Sciatic nerve (tissue), 2 donors: ENCODE measurements at regions not wholly inside any gene's neighbourhood (a gene's known extent, or its start where the extent isn't known, plus 50 kb on each side); places are given as distances from the start of the nearest gene placed in this dataset.

Source experiments
- ATAC-seq: fragments of 200-7000 bp; cut with Tn5 transposase; one replicate; pipeline ENCODE4 v1.9.1; 2020; ENCODE audit warnings: mild to moderate bottlenecking, moderate library complexity
- DNase-seq: peaks from one replicate; pipeline ENCODE4 v3.0.0-alpha.2; 2020; ENCODE audit warnings: low spot score
- intact Hi-C: fragments of 100-400 bp; cut with DNase I; formaldehyde crosslinking; loops from one replicate; pipeline ENCODE4 v1.14.2; 2022
- donor health status: DM: no; HTN: no; CAD: no.
- donor health status: DM: no; HTN: no; CAD: no.

DNA sequence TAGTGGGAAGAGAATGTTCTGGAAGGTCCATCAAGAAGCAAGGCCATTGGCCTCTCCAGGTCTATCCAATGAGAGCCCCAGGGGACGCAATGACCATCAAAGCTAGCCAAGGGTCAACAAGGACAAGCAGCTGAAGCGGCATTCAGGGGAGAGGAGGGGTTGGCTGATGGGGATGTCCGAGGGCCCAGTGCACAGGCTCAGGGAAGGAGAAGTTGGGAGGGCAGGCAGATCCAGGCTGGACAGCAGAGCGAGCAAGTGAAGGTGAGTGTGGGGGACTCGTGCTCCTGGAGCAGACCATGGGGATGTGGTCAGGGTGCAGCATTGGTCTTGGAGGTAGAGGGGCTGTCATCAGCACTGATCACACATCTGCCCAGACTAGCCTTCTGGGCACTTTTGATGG lies 275.4 kb upstream of the TCERG1L start:
- intact Hi-C loops, result no loop called here
- DNase-seq (no peak), ATAC-seq (no peak)

DNA sequence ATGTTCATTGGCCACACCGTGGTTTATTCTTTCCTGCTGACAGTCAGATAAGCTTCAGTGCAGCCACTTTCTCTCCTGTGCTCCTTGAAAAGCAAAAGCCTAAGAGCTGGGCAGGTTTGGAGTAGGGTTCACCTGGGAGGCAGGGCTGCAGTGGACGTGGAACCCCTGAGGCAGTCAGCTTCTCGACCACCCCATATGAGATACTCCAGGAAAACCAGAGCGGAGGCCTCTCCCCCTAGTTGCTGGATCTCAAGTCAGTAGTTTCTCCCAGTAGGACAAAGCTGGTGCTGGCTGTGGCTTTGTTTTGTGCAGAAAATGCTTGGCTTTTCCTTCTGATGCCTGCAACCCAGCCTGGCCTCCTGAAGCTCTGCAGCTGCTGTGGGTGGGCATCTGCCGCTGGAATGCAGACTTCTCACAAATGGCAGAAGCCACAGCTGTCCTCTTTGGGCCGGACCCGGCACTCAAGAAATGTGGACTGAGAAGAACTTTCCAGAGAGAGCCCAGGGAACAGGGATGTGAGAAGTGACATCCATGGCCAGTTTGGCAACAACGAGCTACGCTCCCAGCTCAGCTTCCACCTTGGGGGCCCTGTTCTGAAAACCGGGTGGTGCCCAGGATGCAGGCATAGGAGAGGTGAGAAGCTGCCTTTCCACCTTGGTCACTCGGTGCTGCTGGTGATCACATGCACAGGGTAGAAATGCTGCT lies 276.6 kb upstream of the TCERG1L start:
- intact Hi-C loops, result no loop called here
- DNase-seq (no peak), ATAC-seq (no peak)

DNA sequence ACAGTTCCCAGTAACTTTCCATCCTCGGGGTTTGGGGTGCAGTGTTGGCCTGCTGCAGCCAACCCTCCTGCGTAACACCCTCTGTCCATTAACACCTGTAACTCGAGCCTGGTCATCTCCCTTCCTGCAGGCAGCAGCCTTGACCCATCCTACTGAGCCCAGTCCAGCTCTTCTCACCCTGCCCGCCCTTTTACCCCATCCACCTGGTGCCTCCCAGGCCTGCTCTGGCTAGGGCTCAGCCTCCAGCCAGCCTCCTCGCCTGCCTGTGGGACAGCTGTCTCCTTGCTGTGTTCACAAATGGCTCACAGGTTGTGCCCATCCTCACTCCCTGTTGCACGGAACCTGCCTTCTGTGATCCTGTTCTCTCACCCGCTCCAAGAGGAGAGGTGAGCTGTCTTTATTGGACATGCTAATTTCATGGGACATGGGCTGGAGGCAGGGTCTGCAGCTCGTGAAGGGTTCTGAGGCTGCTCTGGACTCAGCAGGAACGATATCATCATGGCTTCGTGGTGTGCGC lies 277.2 kb upstream of the TCERG1L start:
- ATAC-seq (no peak), DNase-seq (no peak)
- intact Hi-C loops, result no loop called here

GRCh38 chr10:131590567-131590966 lies 279.0 kb upstream of the TCERG1L start:
- intact Hi-C loops, result no loop called here
- DNase-seq, result no peak

DNA sequence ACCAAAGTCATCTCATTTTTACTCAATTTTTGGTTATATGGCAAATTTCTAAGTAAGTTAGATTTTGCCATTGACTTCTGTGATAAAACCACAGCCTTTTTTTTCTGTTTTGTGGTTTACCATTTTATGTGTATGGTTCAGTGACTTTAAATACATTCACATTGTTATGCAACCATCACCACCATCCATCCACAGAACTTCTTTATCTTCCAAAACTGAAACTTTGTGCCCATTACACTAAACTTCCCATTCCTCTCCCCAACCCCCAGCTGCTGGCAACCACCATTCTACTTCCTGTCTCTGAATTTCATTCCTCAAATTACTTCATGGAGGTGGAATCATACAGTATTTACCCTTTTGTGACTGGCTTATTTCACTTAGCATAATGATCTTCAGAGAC lies 280.4 kb upstream of the TCERG1L start:
- ATAC-seq (no peak), DNase-seq (no peak)
- intact Hi-C loops, result no loop called here

More at GRCh38 chr10:131590567-131590966, 279.0 kb upstream of the TCERG1L start:
- no peak for ATAC-seq

GRCh38 chr10:131609176-131609575 lies 291.6 kb upstream of the PPP2R2D start:
- intact Hi-C loops, result no loop called here
- no peak for DNase-seq
- ATAC-seq, result no peak

DNA sequence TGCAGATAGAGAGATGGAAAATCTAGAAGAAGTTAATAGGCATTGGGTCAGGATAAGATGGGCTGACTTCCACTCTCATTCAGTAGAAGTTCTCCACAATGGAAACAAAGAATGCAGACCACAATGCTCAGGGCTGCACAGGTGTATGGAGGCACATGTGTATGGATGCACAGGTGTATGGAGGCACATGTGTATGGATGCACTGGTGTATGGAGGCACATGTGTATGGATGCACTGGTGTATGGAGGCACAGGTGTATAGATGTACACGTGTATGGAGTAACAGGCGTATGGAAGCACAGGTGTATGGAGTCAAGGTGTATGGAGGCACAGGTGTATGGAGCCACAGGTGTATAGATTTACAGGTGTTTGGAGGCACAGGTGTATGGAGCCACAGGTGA lies 285.7 kb upstream of the PPP2R2D start:
- ATAC-seq (no peak), DNase-seq (no peak)
- intact Hi-C loops, result no loop called here

DNA sequence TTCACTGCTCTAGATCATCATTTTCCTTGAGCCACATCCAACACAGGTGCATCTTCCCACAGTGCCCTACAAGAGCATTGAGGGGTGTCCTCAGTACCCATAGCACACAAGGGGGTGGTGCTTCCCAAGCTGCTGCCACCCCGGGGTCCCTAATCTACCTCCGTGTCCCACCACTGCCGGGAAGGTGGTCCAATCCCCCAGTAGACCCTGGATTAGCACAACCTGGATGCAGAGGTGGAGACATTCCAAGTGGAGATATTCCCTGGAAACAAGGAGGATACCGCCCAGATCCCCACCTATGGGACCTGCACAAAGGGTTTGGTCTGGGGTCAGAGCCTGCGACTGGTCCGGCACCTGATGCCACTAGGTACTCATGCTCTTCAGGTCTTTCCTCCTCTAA lies 284.8 kb upstream of the PPP2R2D start:
- intact Hi-C loops, result no loop called here
- DNase-seq (no peak), ATAC-seq (no peak)

DNA sequence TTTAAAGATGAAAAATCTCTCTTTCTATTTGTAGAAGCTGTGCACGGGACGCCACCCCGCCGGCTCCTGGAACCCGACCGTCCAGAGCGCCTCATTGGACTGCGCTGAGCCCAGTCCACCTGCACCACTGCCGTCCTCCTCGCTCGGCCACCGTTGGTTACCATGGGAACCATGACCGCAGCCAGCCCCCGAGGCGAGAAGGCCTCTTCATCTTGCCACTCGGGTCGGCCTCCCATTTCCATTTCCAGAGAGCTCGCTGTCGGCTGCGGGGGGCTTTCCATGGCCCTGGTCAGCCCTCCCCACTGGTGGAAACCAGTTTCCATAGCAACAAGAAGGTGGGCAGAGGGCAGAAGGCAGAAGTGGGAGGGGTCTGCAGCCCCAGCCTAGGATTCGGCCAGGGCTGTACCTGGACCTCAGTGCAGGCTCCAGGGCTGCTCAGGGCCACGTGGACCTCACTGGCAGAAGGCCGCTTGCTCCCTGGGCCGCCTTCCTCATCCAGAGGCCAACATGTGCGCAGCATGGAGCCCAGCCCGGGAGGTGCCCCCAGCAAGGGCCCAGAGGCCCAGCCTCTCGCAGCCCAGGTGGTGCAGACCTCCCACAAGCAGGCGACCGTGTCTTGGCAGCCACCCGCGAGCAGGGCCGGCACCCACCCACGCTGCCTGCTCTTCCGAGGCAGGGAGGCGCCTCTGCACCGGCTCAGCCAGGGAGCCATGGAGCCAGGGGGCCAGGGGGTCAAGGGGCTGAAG lies 283.5 kb upstream of the PPP2R2D start:
- intact Hi-C loops, result no loop called here
- DNase-seq, result no peak
- ATAC-seq, result no peak

GRCh38 chr10:131618587-131619267 lies 282.1 kb upstream of the PPP2R2D start:
- no peak for DNase-seq
- intact Hi-C loops, result no loop called here
- ATAC-seq, result no peak

DNA sequence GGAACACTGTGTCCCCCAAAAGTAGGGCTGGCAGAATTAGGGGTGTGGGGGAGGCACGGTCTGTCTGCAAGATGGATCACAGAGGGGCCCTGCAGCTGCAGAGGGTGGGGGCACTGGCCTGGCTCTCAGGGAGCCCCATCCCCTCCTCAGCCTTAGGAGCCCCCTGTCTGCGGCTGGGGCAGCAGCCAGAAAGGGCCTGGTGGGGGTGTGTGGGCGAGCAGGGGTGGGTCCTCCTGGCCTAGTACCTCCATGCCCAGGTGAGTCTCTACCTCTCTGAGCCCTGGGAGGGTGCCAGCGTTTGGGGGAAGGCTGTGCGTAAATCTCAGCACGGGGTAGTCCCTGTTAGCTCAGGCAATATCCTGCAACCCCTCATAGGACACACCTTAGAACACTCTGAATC lies 280.5 kb upstream of the PPP2R2D start:
- DNase-seq (no peak), ATAC-seq (no peak)
- intact Hi-C loops, result no loop called here

GRCh38 chr10:131620904-131621303 lies 279.9 kb upstream of the PPP2R2D start:
- no peak for ATAC-seq
- intact Hi-C loops, result no loop called here
- no peak for DNase-seq

GRCh38 chr10:131621784-131622624 lies 278.8 kb upstream of the PPP2R2D start:
- no peak for DNase-seq
- intact Hi-C loops, result no loop called here
- ATAC-seq, result no peak

GRCh38 chr10:131625041-131625440 lies 275.8 kb upstream of the PPP2R2D start:
- DNase-seq (no peak), ATAC-seq (no peak)
- intact Hi-C loops, result no loop called here

- DNase-seq (no peak), ATAC-seq (no peak)
- intact Hi-C loops, result no loop called here
Measured at GRCh38 chr10:131626274-131626673, 274.5 kb upstream of the PPP2R2D start.

DNA sequence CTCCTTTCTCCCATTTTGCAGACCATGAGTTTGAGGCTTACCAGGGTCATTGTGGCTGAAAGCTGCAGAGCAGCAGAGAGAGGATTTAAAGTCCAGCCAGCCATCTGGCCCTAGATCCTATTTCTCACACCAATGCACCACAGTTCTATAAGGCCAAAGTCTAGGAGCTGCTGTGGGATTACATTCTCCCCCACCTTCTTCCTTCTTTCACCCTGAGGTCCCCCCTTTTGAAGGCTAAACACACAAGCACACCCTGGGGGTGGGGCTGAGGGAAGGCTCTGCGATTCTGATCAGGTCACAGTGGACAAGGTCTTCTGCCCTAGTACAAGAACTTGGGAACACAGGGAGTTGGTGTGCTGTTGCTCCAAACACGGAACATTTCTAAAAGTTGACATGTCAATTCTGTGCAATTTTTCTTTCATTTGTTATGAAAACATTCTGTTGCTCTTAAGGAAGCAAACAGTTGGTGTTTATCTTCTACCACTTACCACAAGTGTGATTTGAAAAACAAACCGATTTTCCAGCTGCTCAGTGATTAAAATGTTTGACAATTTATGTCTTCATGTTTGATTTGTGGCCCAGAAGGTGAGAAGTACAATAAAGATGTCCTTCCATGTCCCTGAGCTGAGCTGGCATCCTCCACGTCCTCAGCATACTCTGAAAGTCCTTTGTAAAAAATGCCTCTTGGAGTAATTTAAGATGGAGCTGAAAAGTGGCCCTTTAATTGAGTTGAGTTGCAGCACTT lies 271.6 kb upstream of the PPP2R2D start:
- intact Hi-C loops, result no loop called here
- ATAC-seq (no peak), DNase-seq (no peak)

DNA sequence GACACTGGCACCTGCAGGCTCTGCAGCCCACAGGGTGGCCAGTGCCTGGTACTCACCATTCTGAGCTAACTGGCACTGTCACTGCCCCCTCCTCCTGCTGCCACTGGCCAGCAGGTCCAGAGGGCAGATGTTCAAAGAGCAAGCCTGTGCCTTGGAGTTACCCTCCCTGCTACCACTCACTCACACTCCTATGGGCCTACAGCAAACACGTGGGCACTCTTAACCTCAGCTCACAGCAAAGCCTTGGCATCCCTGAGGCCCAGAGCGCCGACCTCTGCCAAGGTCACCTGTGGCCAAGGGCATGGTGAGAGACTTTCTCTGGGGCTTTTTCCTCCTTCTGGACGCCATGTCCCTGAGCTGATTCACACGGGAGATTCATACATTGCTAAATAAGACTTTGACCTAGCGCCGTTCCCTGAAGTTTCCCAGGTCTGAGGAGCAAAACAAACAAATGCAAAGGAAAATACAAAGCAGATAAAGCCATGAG lies 270.0 kb upstream of the PPP2R2D start:
- no peak for DNase-seq
- ATAC-seq, result no peak
- intact Hi-C loops, result no loop called here

DNA sequence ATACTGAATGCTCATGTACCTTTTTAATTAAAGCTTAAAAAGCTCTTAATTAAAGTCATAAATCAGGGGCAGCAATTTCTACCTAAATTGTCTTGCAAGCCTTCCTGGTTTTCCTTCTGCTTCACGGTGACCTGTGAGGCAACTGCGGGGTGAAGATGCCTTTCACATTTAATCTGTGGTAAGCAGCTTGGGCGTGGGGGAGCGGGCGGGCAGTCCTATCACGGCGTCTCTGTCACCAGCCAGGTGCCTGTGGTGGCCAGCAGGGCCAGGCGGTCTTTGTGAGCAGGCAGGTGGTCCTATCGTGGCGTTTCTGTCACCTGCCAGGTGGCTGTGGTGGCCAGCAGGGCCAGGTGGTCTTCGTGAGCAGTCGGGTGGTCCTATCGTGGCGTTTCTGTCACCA lies 269.2 kb upstream of the PPP2R2D start:
- DNase-seq, result no peak
- intact Hi-C loops, result no loop called here
- no peak for ATAC-seq
